ENCODE measurements at regions not wholly inside any gene's neighbourhood (a gene's known extent, or its start where the extent isn't known, plus 50 kb on each side); places are given as distances from the start of the nearest gene placed in this dataset.

GRCh38 chrX:1071351-1071750 lies 141.1 kb downstream of the CRLF2 start (continued):
- TF ChIP-seq SIX5 (IDR thresholded peaks at IDR 0.05; ENCODE audit: borderline replicate concordance in 1 of 2, insufficient read depth in 1 of 2, low read depth in 1 of 2, low read length in 2 of 2) (no peak), PPARD (CRISPR knock-in tag; IDR thresholded peaks at IDR 0.05) (no peak), FOXP1 (CRISPR knock-in tag; IDR thresholded peaks at IDR 0.05) (no peak), ZBTB11 (CRISPR knock-in tag; IDR thresholded peaks at IDR 0.05) (no peak)

- Histone ChIP-seq H3K79me2 (ENCODE audit: control insufficient read depth, insufficient read depth, low read length) (no peaks in the 10 kb centered on the region), H3K4me2 (ENCODE audit: insufficient read depth, low read length) (no peak overlapping the region), H3K27ac (ENCODE audit: extremely low read depth, low read depth, low read length) (no peak overlapping the region), H2AFZ (ENCODE audit: low read depth, low read length) (no peak overlapping the region), H3K9ac (ENCODE audit: insufficient read depth in 1 of 2, low read depth in 2 of 2, low read length in 2 of 2) (no peak overlapping the region), H3K4me3 (no peak overlapping the region), H3K9me3 (replicated peaks; ENCODE audit: control insufficient read depth, insufficient read depth, low read depth, low read length) (no peaks in the 10 kb centered on the region), H3K36me3 (ENCODE audit: control insufficient read depth, insufficient read depth, low read length) (no peaks in the 10 kb centered on the region), H4K20me1 (replicated peaks; ENCODE audit: control insufficient read depth, insufficient read depth, low read length) (no peaks in the 10 kb centered on the region), H3K27me3 (ENCODE audit: control insufficient read depth in 2 of 2, insufficient read depth in 2 of 2, low read length in 2 of 2) (peaks cover 0 to 4% of the 10 kb centered on the region in 2 experiments; a peak in 1 of 5 replicates), H3K9me1 (ENCODE audit: control insufficient read depth, insufficient read depth, low read length) (no peaks in the 10 kb centered on the region), H3K4me1 (replicated peaks in 1 of 2; ENCODE audit: control insufficient read depth in 2 of 2, insufficient read depth in 2 of 2, low read length in 2 of 2) (peaks cover 0 to 5% of the 10 kb centered on the region in 2 experiments; a peak in 1 of 5 replicates)
- no peak for DNase-seq (ENCODE audit: extremely low read depth in 1 of 4, low spot score in 3 of 4)
- ChIA-PET CTCF (ENCODE audit: low intra/inter-chr PET ratio) (no interaction called here), POLR2A (no interaction called here)
- no TSS peak for BruUV-seq (replicated peaks)
- WGBS (ENCODE audit: insufficient coverage, low coverage, missing lambda C conversion rate) = 0% methylated on average over 2 of the region's 8 CpGs
- intact Hi-C loops (cut with micrococcal nuclease) (no loop called here), in situ Hi-C loops (cut with MboI) (no loop called here)
- ATAC-seq = no peak
- FAIRE-seq = no peak
- no peak for TF ChIP-seq ATF3 (IDR thresholded peaks at IDR 0.05)
- no peak for TF ChIP-seq ATF3 (CRISPR knock-in tag; conservative IDR thresholded peaks at IDR 0.05)
- no peak for TF ChIP-seq NR2F6 (CRISPR knock-in tag; IDR thresholded peaks at IDR 0.05)
- TF ChIP-seq TAF1 (IDR thresholded peaks at IDR 0.05; ENCODE audit: control insufficient read depth, extremely low read depth, insufficient read depth, low read length, severe bottlenecking) = no peak
- TF ChIP-seq ELF4 (CRISPR knock-in tag; IDR thresholded peaks at IDR 0.05) = no peak
- no peak for TF ChIP-seq MLLT1 (IDR thresholded peaks at IDR 0.05)
Measured at GRCh38 chrX:1062351-1062750, 150.1 kb downstream of the CRLF2 start.
